ENCODE measurements at regions not wholly inside any gene's neighbourhood (a gene's known extent, or its start where the extent isn't known, plus 50 kb on each side); places are given as distances from the start of the nearest gene placed in this dataset.

DNA sequence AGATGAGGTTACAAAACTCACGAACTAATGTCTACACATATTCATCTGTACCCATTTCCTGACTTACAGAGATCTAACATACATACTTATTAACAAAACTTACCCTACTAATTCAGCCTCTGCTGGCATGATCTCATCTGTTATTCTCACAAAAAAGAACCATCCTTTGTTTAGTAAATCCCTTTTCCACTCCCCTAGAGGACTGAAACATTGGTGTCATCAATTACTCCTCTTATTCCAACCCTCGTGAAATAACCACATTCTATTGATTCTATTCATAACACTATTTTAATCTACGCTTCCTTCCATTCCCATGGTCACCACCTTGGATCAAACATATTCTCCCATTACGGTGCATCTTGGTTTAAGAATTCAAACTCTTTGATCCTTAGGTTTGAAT lies 505.9 kb downstream of the SI start:
- POLR2A ChIA-PET: no interaction called here
- CTCF ChIA-PET: no interaction called here
- TF ChIP-seq CEBPB (IDR thresholded peaks at IDR 0.05; ENCODE audit: low read depth) (no peak), ZBTB33 (IDR thresholded peaks at IDR 0.05; ENCODE audit: extremely low read depth, insufficient replicate concordance, low read length) (no peak), FOSL1 (IDR thresholded peaks at IDR 0.05; ENCODE audit: low read depth) (no peak), POLR2AphosphoS5 (IDR thresholded peaks at IDR 0.05; ENCODE audit: low read depth, low read length) (no peak), RAD21 (IDR thresholded peaks at IDR 0.05; ENCODE audit: low read depth) (no peak), MAX (IDR thresholded peaks at IDR 0.05) (no peak), ZNF274 (IDR thresholded peaks at IDR 0.05; ENCODE audit: low read depth, low read length) (no peak), TCF7L2 (IDR thresholded peaks at IDR 0.05; ENCODE audit: borderline replicate concordance, extremely low read depth, insufficient read depth, insufficient read length) (no peak), POLR2A (IDR thresholded peaks at IDR 0.05; ENCODE audit: borderline replicate concordance, extremely low read depth, insufficient read depth, insufficient read length) (no peak), YY1 (IDR thresholded peaks at IDR 0.05; ENCODE audit: extremely low read depth, insufficient replicate concordance, low read depth, low read length) (no peak), EZH2phosphoT487 (IDR thresholded peaks at IDR 0.05; ENCODE audit: borderline replicate concordance) (no peak), CBX3 (IDR thresholded peaks at IDR 0.05; ENCODE audit: low read depth) (no peak)
- TF ChIP-seq, protein P1, sequence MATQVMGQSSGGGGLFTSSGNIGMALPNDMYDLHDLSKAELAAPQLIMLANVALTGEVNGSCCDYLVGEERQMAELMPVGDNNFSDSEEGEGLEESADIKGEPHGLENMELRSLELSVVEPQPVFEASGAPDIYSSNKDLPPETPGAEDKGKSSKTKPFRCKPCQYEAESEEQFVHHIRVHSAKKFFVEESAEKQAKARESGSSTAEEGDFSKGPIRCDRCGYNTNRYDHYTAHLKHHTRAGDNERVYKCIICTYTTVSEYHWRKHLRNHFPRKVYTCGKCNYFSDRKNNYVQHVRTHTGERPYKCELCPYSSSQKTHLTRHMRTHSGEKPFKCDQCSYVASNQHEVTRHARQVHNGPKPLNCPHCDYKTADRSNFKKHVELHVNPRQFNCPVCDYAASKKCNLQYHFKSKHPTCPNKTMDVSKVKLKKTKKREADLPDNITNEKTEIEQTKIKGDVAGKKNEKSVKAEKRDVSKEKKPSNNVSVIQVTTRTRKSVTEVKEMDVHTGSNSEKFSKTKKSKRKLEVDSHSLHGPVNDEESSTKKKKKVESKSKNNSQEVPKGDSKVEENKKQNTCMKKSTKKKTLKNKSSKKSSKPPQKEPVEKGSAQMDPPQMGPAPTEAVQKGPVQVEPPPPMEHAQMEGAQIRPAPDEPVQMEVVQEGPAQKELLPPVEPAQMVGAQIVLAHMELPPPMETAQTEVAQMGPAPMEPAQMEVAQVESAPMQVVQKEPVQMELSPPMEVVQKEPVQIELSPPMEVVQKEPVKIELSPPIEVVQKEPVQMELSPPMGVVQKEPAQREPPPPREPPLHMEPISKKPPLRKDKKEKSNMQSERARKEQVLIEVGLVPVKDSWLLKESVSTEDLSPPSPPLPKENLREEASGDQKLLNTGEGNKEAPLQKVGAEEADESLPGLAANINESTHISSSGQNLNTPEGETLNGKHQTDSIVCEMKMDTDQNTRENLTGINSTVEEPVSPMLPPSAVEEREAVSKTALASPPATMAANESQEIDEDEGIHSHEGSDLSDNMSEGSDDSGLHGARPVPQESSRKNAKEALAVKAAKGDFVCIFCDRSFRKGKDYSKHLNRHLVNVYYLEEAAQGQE (IDR thresholded peaks at IDR 0.05; ENCODE audit: low read depth): no peak
- TF ChIP-seq, protein P2, sequence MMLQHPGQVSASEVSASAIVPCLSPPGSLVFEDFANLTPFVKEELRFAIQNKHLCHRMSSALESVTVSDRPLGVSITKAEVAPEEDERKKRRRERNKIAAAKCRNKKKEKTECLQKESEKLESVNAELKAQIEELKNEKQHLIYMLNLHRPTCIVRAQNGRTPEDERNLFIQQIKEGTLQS (IDR thresholded peaks at IDR 0.05): no peak
- Histone ChIP-seq H3K36me3 (ENCODE audit: control insufficient read depth in 1 of 2, insufficient read depth in 2 of 2, low read length in 2 of 2) (no peaks in the 10 kb centered on the region), H3K9me3 (ENCODE audit: control insufficient read depth in 1 of 2, insufficient read depth in 1 of 2, low read depth in 1 of 2, low read length in 2 of 2) (no peaks in the 10 kb centered on the region), H4K20me1 (ENCODE audit: insufficient read depth) (no peaks in the 10 kb centered on the region), H3K27me3 (ENCODE audit: insufficient read depth, low read length) (no peaks in the 10 kb centered on the region), H3K27ac (ENCODE audit: low read depth, low read length) (no peak overlapping the region), H3K79me2 (ENCODE audit: insufficient read depth, low read length) (no peaks in the 10 kb centered on the region), H3K9ac (ENCODE audit: low read length) (no peak overlapping the region), H3K4me2 (ENCODE audit: low read length) (no peak overlapping the region), H2AFZ (ENCODE audit: low read depth, low read length, poor library complexity, severe bottlenecking) (no peak overlapping the region), H3K9me2 (ENCODE audit: insufficient read depth) (no peaks in the 10 kb centered on the region), H3K4me1 (ENCODE audit: control insufficient read depth in 1 of 2, insufficient read depth in 2 of 2, low read length in 2 of 2) (no peaks in the 10 kb centered on the region), H3K4me3 (replicated peaks in 1 of 2; ENCODE audit: low read depth in 1 of 2, low read length in 2 of 2) (no peak overlapping the region)
- ATAC-seq (no peak), DNase-seq (ENCODE audit: low read depth, low spot score) (no peak)
- BruUV-seq (replicated peaks): no TSS peak
- intact Hi-C loops (cut with micrococcal nuclease): no loop called here
- RAD21 ChIA-PET (ENCODE audit: low non-redundant PET in 1 of 2, low total read pairs in 2 of 2, uncharacterized antibody in 2 of 2, unreplicated experiment in 2 of 2): no interaction called here

Data from HCT116 (cell line).